ENCODE measurements at regions not wholly inside any gene's neighbourhood (a gene's known extent, or its start where the extent isn't known, plus 50 kb on each side); places are given as distances from the start of the nearest gene placed in this dataset.
"Not testable (repeated sequence)": the region's sequence is repeated elsewhere in the genome, so short reads cannot be mapped to it uniquely, and the experiment has no call there.

DNA sequence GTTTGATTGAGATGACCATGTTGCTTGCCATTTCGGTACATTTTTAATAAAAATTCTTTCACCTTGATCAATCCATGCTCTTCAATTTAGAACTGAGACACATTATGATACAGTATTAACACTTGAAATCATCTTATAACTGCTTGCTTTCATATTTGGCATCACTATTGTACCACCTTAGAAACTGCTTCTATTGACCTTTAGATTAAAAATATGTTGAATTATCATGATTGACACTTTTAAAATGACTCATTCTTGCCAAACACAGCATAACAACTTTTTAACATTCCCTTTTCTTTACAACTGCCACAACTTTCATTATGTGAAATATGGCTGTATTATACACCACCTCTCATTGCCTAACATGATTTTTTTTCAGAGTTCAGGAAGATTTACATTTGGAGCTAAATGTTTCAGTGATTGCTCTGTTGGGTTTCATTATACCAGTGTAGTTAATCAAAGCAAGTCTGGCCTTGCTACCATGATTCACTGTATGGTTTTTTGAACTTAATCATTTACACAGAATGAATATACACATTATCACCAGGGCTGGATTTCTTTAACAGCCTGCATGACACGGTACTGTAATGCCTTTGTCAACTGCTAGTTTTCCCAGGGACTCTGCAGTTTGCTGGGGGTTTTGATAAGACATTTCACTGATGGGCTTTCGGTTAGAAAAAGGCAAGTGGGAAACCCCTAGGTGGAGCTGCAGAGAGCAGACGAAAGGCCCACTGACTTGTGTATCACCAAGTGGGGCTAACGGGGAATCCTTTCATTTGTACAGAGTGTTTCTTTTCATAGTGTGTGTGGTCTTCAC is 93.6 kb upstream of the TLE4 start:
- DNase-seq (ENCODE audit: low spot score) = no peak

DNA sequence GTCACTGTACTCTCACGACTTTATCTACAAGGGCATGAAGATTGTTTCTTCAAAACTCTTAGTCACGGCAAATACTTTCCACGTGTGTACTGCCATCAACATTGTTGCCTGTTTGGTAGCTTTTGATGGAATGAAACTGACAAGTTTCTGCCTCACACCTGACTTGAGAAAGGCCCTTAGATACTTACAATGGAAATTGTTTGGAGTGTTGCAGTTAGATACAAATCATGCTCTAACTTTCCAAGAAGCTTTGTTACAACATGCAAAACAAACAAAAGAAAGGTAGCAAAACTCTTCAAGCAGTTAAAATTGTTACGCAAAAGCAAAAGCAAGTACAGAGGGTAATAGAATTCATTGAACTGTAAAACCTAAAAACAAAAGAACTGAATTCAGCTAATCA is 91.1 kb upstream of the TLE4 start:
- DNase-seq (ENCODE audit: low spot score) = no peak

DNA sequence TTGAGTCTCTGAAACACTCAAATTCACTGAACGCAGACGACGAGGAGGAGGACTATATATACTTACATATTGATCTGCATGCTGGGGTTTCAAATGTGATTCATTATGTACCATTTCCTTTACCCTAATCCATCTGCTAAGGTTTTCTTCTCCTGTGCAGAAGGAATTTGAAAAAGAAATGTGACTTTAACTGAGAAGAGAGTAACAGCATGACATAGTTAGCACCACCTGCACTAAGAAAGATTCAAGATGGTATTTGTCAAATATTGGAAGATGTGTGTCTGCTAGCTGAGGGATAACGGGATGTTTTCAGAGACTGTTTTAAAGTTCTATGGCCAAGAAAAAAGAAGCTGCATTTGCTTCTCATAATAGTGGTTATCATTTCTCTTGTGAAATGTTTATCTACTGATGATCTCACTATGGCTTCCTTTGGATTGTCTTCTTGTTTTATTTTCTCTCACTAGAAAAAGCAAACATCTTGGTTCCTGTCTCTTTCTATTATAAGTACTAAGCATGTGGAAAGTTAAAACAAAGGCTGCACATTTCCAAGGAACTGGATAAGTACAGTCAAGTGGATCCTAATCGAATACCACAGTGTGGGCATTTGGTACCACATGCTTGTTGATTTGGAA is 89.8 kb upstream of the TLE4 start:
- DNase-seq (ENCODE audit: low spot score) = no peak

DNA sequence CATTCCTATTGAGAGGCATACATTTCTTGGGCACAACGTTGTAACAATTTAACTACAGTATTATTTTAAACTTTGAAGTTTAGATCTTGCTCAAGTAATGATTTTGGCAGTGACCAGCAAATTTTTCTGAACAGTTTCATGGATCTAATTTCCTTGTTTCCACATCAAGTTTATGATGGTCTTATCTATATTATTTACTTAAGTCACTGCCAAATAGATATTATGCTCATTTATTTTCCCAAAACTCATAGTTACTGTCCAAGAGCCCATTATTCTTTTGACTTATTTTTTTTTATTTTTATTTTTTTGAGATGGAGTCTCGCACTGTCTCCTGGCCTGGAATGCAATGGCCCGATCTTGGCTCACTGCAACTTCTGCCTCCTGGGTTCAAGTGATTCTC is 86.5 kb upstream of the TLE4 start:
- no peak for DNase-seq (ENCODE audit: low spot score)

DNA sequence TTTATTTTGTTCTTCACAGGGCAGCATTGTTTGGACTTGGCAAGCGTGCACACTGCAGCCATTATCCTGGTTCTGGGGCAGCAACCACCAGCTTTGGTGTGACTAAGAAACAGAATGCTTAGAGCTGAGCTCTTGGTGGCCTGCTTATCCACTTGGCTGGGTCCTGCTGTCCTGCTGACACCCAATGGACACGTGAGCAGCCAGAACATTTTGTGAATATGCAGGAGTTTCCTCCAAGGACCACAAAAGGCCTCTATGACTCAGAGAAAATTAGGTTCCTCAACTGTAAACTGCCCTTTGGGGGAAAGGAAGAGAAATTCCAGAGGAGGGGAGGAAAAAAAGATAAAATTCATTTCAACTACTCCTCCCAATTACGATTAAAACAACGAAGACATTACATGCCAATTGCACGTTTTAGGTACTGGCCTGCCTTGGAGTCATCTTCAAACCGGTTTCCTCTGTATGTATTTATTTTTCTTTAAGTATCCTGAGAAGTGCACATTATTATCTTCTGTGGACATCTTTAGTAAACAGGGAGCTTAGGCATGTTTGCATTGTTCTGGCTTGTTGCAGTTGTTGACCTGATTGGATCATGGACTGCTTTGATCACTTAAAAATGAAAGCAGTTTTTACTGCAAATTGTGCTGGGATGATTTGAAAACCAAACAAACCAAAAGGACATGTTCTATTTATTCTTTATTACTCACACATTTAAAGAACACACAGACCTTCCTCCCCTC is 82.3 kb upstream of the TLE4 start:
- DNase-seq (ENCODE audit: low spot score) = no peak

GRCh38 chr9:79490657-79491248 is 81.0 kb upstream of the TLE4 start:
- DNase-seq (ENCODE audit: low spot score) = no peak

DNA sequence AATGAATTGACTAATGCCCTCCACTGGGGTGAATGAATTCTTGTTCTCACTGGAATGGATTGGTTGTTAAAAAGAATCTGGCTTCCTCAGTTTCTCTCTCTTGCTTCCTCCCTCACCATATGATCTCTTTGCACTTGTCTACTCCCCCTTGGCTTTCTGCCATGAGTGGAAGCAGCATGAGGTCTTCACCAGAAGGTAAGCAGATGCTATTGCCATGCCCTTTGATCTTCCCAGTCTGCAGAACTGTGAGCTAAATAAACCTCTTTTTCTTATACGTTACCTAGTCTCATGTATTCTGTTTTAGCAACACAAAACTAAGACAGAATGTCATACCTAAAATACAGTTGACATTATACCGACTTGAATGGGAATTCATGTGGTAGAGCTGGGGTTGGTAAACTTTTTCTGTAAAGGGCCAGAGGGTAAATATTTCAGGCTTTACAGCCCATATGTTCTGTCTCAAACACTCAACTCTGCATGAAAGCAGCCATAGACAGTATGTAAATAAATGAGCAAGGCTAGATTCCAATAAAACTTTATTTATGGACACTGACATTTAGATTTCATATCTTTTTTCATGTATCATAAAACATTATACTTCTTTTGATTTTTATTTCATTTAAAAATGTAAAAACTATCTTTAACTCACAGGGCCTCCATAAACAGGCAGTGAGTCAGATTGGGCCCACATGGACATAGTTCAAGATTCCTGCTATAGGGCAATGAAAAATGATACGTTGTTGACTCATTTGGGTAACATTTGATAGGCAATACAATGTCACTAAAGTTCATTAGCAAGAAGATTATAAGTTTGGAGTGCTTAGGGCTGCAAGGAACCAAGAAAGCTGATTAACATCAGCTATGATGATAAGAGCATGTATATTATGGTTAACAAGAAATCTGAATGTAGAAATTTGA is 79.4 kb upstream of the TLE4 start:
- no peak for DNase-seq (ENCODE audit: low spot score)

- not testable (repeated sequence) for DNase-seq (ENCODE audit: low spot score)
Observed at GRCh38 chr9:79500196-79500864, 71.4 kb upstream of the TLE4 start.

- no peak for DNase-seq (ENCODE audit: low spot score)
Observed at GRCh38 chr9:79501546-79501945, 70.2 kb upstream of the TLE4 start.

DNA sequence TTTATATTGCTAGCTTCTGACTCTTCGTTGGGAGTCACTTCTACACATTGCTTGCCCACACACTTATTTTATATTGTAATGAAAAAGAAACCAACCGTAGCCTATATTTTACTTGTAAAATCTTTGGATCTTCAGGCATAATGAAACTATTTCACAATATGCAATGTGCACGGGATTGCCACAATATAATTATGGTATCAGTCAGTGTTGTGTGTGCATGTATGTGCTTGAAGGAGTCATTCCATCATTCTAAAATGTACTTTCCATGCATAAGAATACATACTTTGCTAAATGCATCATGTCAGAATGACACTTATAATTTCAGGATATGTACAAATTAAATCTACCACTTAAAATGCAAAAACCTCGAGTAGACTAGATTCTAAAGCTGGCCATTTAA is 64.0 kb upstream of the TLE4 start:
- no peak for DNase-seq (ENCODE audit: low spot score)

- no peak for DNase-seq (ENCODE audit: low spot score)
Observed at GRCh38 chr9:79512251-79512650, 59.5 kb upstream of the TLE4 start.
